Colonic mucosa (tissue), 4 donors: ENCODE measurements at regions not wholly inside any gene's neighbourhood (a gene's known extent, or its start where the extent isn't known, plus 50 kb on each side); places are given as distances from the start of the nearest gene placed in this dataset.

Source experiments
- DNase-seq: peaks from one replicate; pipeline ENCODE4 v3.0.0-alpha.2; 2020
- H3K27ac ChIP-seq: fragments of 200-600 bp; one replicate; pipeline ENCODE4 v1.8.0; 2021
- H3K27me3 ChIP-seq: fragments of 200-600 bp; one replicate; pipeline ENCODE4 v1.8.0; 2021
- H3K36me3 ChIP-seq: fragments of 200-600 bp; one replicate; pipeline ENCODE4 v1.8.0; 2021
- H3K4me1 ChIP-seq: fragments of 200-600 bp; one replicate; pipeline ENCODE4 v1.8.0; 2021; ENCODE audit warnings: mild to moderate bottlenecking
- H3K4me3 ChIP-seq: fragments of 200-600 bp; one replicate; pipeline ENCODE4 v1.8.0; 2021
- H3K9ac ChIP-seq, 2 donors: one replicate each; pipeline ENCODE4 v1.7.0; 2013; ENCODE audit warnings: control low read depth in 2 of 2, low read depth in 2 of 2, low read length in 2 of 2
- H3K9me3 ChIP-seq: fragments of 200-600 bp; one replicate; pipeline ENCODE4 v1.8.0; 2021
- intact Hi-C: fragments of 100-400 bp; cut with DNase I; formaldehyde crosslinking; loops from one replicate; pipeline ENCODE4 v1.14.1; 2022
- TF ChIP-seq, protein P1 (sequence below): fragments of 200-600 bp; IDR thresholded peaks from one replicate; pipeline ENCODE4 v1.8.0; 2022; ENCODE audit warnings: antibody characterized with exemption, mild to moderate bottlenecking
- donor health status: healthy.
- donor health status: DM: no; HTN: no; CAD: no.
- donor health status: DM: no; HTN: no; CAD: no.

DNA sequence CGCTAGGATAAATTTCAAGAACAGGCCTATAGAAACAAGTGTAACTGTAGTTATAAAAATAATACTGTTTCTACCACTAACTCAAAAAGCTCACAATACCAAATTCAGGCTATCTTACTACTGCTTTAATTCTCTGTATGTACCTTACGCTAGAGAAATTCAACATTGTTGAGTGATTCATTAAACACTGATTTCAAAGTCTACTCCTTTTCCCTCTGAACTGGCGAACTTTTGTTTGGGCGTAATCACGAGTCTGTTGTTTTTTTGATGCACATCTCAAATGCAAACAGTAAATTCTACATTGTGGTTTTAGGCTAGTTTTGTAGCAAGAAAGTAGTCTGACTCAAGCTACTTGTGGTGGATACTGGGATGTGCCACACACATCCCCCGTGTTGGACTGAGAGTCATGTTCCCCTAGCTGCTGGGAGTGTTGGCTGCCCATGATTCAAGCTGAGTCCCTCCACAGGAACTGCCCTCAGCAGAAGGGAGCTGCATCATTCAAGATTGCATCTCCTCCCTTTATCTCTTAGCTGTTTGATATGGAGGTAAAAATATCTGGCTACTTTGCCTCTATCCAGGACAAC lies 406.1 kb downstream of the RAPGEF2 start:
- TF ChIP-seq, protein P1, sequence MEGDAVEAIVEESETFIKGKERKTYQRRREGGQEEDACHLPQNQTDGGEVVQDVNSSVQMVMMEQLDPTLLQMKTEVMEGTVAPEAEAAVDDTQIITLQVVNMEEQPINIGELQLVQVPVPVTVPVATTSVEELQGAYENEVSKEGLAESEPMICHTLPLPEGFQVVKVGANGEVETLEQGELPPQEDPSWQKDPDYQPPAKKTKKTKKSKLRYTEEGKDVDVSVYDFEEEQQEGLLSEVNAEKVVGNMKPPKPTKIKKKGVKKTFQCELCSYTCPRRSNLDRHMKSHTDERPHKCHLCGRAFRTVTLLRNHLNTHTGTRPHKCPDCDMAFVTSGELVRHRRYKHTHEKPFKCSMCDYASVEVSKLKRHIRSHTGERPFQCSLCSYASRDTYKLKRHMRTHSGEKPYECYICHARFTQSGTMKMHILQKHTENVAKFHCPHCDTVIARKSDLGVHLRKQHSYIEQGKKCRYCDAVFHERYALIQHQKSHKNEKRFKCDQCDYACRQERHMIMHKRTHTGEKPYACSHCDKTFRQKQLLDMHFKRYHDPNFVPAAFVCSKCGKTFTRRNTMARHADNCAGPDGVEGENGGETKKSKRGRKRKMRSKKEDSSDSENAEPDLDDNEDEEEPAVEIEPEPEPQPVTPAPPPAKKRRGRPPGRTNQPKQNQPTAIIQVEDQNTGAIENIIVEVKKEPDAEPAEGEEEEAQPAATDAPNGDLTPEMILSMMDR = no peak
- no peak overlapping the region for H3K4me3 ChIP-seq
- no peaks in the 10 kb centered on the region for H3K27me3 ChIP-seq
- no peak for DNase-seq
- intact Hi-C loops = no loop called here
- no peaks in the 10 kb centered on the region for H3K36me3 ChIP-seq
- no peak overlapping the region for H3K27ac ChIP-seq
- H3K4me1 ChIP-seq = no peaks in the 10 kb centered on the region
- no peak overlapping the region for H3K9ac ChIP-seq
- no peaks in the 10 kb centered on the region for H3K9me3 ChIP-seq

DNA sequence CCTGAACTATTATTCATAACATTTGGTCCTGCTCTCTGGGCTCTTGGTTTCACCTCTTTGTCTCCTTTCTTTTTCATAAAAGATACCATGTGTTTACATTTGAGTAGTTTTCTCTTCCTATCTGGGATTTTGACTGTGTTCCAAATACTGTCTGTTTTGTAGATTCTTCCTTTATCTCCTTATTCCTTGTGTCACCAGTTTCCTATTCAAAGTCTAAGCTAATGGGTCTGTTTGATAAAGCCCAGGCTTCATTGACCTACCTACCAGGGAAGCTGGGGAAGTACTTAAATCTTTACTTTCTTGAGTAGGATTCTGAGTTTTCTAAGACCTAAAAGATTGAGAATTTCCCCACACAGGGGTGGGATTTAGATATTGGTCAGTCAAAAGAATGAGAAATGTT lies 409.5 kb downstream of the RAPGEF2 start:
- no peak overlapping the region for H3K9ac ChIP-seq
- no peaks in the 10 kb centered on the region for H3K36me3 ChIP-seq
- H3K4me1 ChIP-seq = no peaks in the 10 kb centered on the region
- no peak for DNase-seq
- H3K27ac ChIP-seq = no peak overlapping the region
- H3K27me3 ChIP-seq = no peaks in the 10 kb centered on the region
- intact Hi-C loops = no loop called here
- no peak overlapping the region for H3K4me3 ChIP-seq
- H3K9me3 ChIP-seq = no peaks in the 10 kb centered on the region
- TF ChIP-seq, protein P1 = no peak

GRCh38 chr4:159515314-159516025 lies 412.6 kb downstream of the RAPGEF2 start:
- H3K4me1 ChIP-seq = no peaks in the 10 kb centered on the region
- intact Hi-C loops = no loop called here

DNA sequence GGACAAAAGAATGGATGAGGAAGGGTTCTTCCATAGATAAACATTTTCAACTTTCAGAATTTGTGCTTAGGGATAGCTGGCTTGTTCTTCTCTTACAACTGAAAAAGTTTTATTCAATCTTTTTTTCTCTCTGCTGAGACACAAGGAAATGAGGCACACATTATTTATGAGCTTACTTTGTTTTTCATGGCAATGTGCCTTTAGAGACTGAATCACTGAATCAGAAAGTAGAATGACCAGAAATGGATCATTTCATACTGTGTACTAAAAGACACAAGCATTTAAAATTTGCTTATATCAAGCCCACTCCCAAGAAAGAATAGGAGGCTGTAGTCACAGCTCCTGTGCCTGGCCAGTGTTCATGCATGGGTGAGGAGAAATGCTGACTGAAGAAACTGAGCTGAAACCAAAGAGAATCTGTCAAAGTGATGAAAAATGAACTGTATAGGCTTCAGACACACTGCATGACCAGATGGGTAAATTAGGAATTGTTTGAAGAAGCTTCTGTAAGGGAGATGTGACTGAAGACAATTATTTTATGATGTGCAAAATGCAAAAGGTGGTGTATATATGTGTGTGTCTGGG lies 413.8 kb downstream of the RAPGEF2 start:
- intact Hi-C loops = no loop called here

More at GRCh38 chr4:159515314-159516025, 412.6 kb downstream of the RAPGEF2 start:
- Histone ChIP-seq H3K4me3 (no peak overlapping the region), H3K27me3 (no peaks in the 10 kb centered on the region), H3K27ac (no peak overlapping the region), H3K36me3 (no peaks in the 10 kb centered on the region), H3K9me3 (no peaks in the 10 kb centered on the region), H3K9ac (no peak overlapping the region)
- TF ChIP-seq, protein P1 = no peak
- DNase-seq = no peak

DNA sequence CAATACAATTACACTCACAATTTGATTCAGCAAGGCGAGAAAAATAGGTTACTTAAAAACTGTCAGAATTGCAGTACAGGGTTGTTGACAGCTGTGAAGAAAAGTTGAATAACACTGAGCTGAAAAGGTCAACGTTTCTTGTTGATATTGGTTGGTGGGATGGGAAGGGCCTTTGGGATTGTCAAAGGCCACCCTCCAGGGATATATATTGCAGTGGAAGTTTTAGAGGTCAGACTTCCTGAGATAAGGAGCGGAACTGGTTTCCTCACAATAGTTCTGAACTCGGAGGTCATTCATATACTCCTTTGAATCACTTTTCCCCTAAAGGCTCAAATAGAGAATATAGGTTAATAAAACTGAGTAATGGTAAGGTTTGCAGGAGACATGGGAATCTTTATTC lies 417.2 kb downstream of the RAPGEF2 start:
- no peak overlapping the region for H3K4me3 ChIP-seq
- DNase-seq = no peak
- TF ChIP-seq, protein P1 = no peak

More for the DNA sequence above, 413.8 kb downstream of the RAPGEF2 start:
- H3K27ac ChIP-seq = no peak overlapping the region
- no peaks in the 10 kb centered on the region for H3K4me1 ChIP-seq
- no peaks in the 10 kb centered on the region for H3K36me3 ChIP-seq
- H3K27me3 ChIP-seq = no peaks in the 10 kb centered on the region
- TF ChIP-seq, protein P1 = no peak
- no peak for DNase-seq
- no peak overlapping the region for H3K4me3 ChIP-seq
- H3K9ac ChIP-seq = no peak overlapping the region
- no peaks in the 10 kb centered on the region for H3K9me3 ChIP-seq

More for the DNA sequence above, 417.2 kb downstream of the RAPGEF2 start:
- intact Hi-C loops = no loop called here
- Histone ChIP-seq H3K9ac (no peak overlapping the region), H3K27ac (no peak overlapping the region), H3K27me3 (no peaks in the 10 kb centered on the region), H3K4me1 (no peaks in the 10 kb centered on the region), H3K9me3 (no peaks in the 10 kb centered on the region), H3K36me3 (no peaks in the 10 kb centered on the region)
